Smooth muscle cell (in vitro differentiated cells): ENCODE measurements at regions not wholly inside any gene's neighbourhood (a gene's known extent, or its start where the extent isn't known, plus 50 kb on each side); places are given as distances from the start of the nearest gene placed in this dataset.

Experiments
- DNase-seq: peaks from one replicate; lab custom pipeline; 2025; ENCODE audit not compliant: unreplicated experiment; lab: John Stamatoyannopoulos, UW
- H2AFZ ChIP-seq: fragments of 200-600 bp; sonication (generic); 2 replicates; pipeline ENCODE4 v1.6.0; 2016; ENCODE audit warnings: antibody characterized with exemption, low read depth, mild to moderate bottlenecking
- H3F3A ChIP-seq: fragments of 200-600 bp; sonication (generic); 2 replicates; pipeline ENCODE4 v1.6.0; 2017; ENCODE audit warnings: antibody characterized with exemption, low read depth
- H3K27ac ChIP-seq: fragments of 200-600 bp; sonication (generic); 2 replicates; pipeline ENCODE4 v1.5.1; 2016; ENCODE audit warnings: low read depth, mild to moderate bottlenecking
- H3K27me3 ChIP-seq: fragments of 200-600 bp; sonication (generic); 2 replicates; pipeline ENCODE4 v1.6.1; 2016; ENCODE audit warnings: low read depth, mild to moderate bottlenecking
- H3K36me3 ChIP-seq: fragments of 200-600 bp; sonication (generic); 2 replicates; pipeline ENCODE4 v1.5.1; 2016; ENCODE audit warnings: low read depth
- H3K4me1 ChIP-seq: fragments of 200-600 bp; sonication (generic); 2 replicates; pipeline ENCODE4 v1.5.1; 2016; ENCODE audit warnings: low read depth
- H3K4me2 ChIP-seq: fragments of 200-600 bp; sonication (generic); 2 replicates; pipeline ENCODE4 v1.6.0; 2016; ENCODE audit warnings: mild to moderate bottlenecking
- H3K4me3 ChIP-seq: fragments of 200-600 bp; sonication (generic); 2 replicates; pipeline ENCODE4 v1.5.1; 2016; ENCODE audit warnings: mild to moderate bottlenecking
- H3K79me2 ChIP-seq: fragments of 200-600 bp; sonication (generic); 2 replicates; pipeline ENCODE4 v1.6.0; 2016; ENCODE audit warnings: low read depth, mild to moderate bottlenecking
- H3K9ac ChIP-seq: fragments of 200-600 bp; sonication (generic); 2 replicates; pipeline ENCODE4 v1.6.0; 2016; ENCODE audit warnings: low read depth
- H3K9me3 ChIP-seq: fragments of 200-600 bp; sonication (generic); replicated peaks from 2 replicates; pipeline ENCODE4 v1.5.1; 2016; ENCODE audit warnings: low read depth
- H4K20me1 ChIP-seq: fragments of 200-600 bp; sonication (generic); 2 replicates; pipeline ENCODE4 v1.6.0; 2016; ENCODE audit warnings: low read depth
- WGBS: methylation state at CpG from one replicate; pipeline ENCODE4 v1.1.7; 2016; ENCODE audit warnings: low lambda C conversion rate; 5-methylcytosine and 5-hydroxymethylcytosine counted together
- TF ChIP-seq, protein P1 (sequence below): fragments of 200-600 bp; sonication (generic); IDR thresholded peaks from 2 replicates; pipeline ENCODE4 v1.5.1; 2017; ENCODE audit warnings: borderline replicate concordance, mild to moderate bottlenecking, antibody characterized with exemption; ENCODE audit not compliant: insufficient read depth, poor library complexity, severe bottlenecking

DNA sequence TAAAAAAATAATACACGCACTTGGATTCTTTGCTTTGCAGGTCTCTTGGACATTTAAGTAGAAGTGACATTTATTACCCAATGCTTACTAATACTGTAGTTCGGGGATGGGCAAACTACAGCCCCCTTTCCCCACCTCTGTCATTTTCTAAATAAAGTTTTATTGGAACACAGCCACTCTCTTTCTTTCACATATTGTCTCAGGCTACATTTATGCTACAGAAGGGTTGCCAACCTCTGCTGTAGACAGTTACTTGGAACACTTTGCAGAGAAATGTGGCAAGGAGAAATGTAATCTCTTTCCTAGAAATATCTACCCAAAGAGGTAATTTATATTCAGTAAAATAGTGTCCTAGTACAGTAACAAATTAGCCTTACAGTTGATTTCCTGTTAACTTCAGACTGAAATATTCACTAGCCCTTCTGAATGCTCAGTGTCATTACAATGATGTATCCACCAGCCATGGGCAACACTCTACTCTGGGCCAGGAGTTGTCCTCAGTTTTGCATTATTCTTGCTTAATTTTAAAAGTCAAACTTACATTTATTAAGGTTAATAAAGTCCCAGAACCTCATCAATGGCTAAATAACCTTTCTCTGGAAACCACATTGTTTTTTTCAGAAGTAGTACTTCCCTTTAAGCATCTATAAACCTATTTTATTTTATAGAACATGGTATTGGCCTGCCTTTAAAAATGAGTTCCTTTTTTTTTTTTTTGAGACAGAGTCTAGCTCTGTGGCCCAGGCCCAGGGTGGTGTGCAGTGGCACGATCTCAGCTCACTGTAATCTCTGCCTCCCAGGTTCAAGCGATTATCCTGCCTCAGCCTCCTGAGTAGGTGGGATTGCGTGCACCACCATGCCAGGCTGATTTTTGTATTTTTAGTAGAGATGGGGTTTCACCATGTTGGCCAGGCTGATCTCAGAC is 269.6 kb upstream of the AMIGO2 start:
- TF ChIP-seq, protein P1, sequence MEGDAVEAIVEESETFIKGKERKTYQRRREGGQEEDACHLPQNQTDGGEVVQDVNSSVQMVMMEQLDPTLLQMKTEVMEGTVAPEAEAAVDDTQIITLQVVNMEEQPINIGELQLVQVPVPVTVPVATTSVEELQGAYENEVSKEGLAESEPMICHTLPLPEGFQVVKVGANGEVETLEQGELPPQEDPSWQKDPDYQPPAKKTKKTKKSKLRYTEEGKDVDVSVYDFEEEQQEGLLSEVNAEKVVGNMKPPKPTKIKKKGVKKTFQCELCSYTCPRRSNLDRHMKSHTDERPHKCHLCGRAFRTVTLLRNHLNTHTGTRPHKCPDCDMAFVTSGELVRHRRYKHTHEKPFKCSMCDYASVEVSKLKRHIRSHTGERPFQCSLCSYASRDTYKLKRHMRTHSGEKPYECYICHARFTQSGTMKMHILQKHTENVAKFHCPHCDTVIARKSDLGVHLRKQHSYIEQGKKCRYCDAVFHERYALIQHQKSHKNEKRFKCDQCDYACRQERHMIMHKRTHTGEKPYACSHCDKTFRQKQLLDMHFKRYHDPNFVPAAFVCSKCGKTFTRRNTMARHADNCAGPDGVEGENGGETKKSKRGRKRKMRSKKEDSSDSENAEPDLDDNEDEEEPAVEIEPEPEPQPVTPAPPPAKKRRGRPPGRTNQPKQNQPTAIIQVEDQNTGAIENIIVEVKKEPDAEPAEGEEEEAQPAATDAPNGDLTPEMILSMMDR = no peak
- Histone ChIP-seq H3K27me3 (no peaks in the 10 kb centered on the region), H3K36me3 (no peaks in the 10 kb centered on the region), H3K79me2 (no peaks in the 10 kb centered on the region), H3F3A (peaks cover 6% of the 10 kb centered on the region), H3K27ac (no peak overlapping the region), H3K4me2 (peak overlapping the region; percentile 46), H3K9ac (no peak overlapping the region), H3K4me1 (peaks cover 4% of the 10 kb centered on the region), H2AFZ (peak overlapping the region; percentile 49), H4K20me1 (no peaks in the 10 kb centered on the region), H3K9me3 (no peaks in the 10 kb centered on the region), H3K4me3 (no peak overlapping the region)
- 80% methylated on average over 5 of the region's 5 CpGs for WGBS
- DNase-seq = no peak

DNA sequence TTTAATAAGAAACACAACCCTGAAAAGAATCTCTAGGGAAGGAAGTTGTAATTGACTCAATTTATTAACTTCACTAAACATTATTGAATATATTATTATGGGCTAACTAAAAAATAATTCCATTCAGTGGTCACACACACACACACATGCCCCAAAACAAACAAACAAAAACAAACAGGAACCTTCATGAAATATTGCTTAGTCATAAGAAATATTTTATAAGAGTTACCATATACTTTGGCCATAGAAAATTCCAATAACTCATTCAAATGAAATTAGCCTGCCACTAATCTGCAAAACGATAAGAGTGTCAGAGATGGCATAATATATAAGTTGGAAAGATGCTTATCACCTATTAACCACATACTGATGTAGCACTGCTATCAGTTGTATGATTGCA is 268.4 kb upstream of the AMIGO2 start:
- H3K4me2 ChIP-seq = no peak overlapping the region
- peaks cover 6% of the 10 kb centered on the region for H3F3A ChIP-seq
- H3K9ac ChIP-seq = no peak overlapping the region

DNA sequence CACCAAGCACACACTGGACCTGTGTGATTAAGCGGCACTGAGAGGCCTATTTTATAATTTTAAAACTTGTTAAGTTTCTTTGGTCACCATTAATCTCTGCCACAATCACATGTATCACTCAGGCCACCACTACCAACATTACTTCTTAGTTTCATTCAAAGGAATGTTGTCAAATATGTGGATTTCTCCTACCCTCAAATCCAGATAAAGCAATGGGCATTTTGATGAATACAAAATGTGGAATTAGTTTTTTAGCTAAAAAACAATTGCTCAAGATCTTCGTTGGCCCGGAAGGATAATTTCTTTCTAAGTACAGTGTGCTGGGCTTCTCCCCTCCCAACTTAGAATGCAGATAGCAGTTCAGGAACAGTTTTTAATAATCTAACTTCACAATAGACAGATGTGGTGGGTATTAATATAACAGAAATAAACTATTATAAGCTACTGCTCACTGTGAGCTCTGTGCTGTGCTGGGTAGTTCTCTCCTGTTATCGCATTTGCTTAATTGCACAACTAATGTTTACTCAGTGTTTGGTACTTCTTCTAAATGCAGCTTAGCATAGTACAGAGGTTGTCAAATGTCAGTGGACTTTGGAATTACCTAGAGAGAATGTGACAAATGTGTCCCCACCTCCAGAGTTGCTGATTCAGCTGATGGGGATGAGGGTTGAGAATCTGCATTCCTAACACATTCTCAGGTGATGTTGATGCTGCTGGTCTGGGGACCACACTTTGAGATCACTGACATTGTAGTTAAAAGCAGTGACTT is 266.7 kb upstream of the AMIGO2 start:
- no peak overlapping the region for H3K27ac ChIP-seq
- peaks cover 6% of the 10 kb centered on the region for H3F3A ChIP-seq
- H3K4me3 ChIP-seq = no peak overlapping the region
- no peak overlapping the region for H3K9ac ChIP-seq
- TF ChIP-seq, protein P1 = no peak
- H3K4me2 ChIP-seq = no peak overlapping the region
- no peaks in the 10 kb centered on the region for H3K36me3 ChIP-seq
- H3K27me3 ChIP-seq = no peaks in the 10 kb centered on the region
- no peak overlapping the region for H2AFZ ChIP-seq
- WGBS = 81% methylated on average over 4 of the region's 4 CpGs
- DNase-seq = no peak
- no peaks in the 10 kb centered on the region for H3K9me3 ChIP-seq
- H4K20me1 ChIP-seq = no peaks in the 10 kb centered on the region
- no peaks in the 10 kb centered on the region for H3K79me2 ChIP-seq
- peaks cover 4% of the 10 kb centered on the region for H3K4me1 ChIP-seq

More for the DNA sequence above, 268.4 kb upstream of the AMIGO2 start:
- no peak for DNase-seq
- Histone ChIP-seq H3K27me3 (no peaks in the 10 kb centered on the region), H3K4me1 (peaks cover 4% of the 10 kb centered on the region), H3K79me2 (no peaks in the 10 kb centered on the region), H3K27ac (no peak overlapping the region), H3K4me3 (no peak overlapping the region), H3K9me3 (no peaks in the 10 kb centered on the region), H4K20me1 (no peaks in the 10 kb centered on the region), H3K36me3 (no peaks in the 10 kb centered on the region), H2AFZ (no peak overlapping the region)
- TF ChIP-seq, protein P1 = no peak
- WGBS = 92% methylated on average over 1 of the region's 1 CpG
